Panc1 (cell line): ENCODE measurements at regions not wholly inside any gene's neighbourhood (a gene's known extent, or its start where the extent isn't known, plus 50 kb on each side); places are given as distances from the start of the nearest gene placed in this dataset.

ENCODE experiments used
- ATAC-seq: fragments of 200-7000 bp; cut with Tn5 transposase; 2 replicates; pipeline ENCODE4 v1.9.1; 2020; ENCODE audit warnings: mild to moderate bottlenecking, moderate library complexity
- BruUV-seq: library from RNA; stranded (reverse); fragments of 400-500 nt; replicated peaks from 2 replicates; lab custom pipeline; 2021; lab: Mats Ljungman, UMichigan
- CTCF ChIA-PET: fragments of 300-600 bp; sonication (Branson Sonifier 250); formaldehyde crosslinking; loops from one replicate; lab custom pipeline; 2022; ENCODE audit warnings: antibody characterized with exemption; lab: Charles Lee
- POLR2A ChIA-PET: fragments of 300-600 bp; sonication (Branson Sonifier 250); formaldehyde crosslinking; loops from one replicate; lab custom pipeline; 2022; ENCODE audit warnings: antibody characterized with exemption; lab: Charles Lee
- DNase-seq: peaks from one replicate; pipeline ENCODE4 v3.0.0-alpha.2; 2010; ENCODE audit warnings: low read depth, low spot score
- H3K27ac ChIP-seq: 2 replicates; pipeline ENCODE4 v1.5.1; 2011; ENCODE audit warnings: mild to moderate bottlenecking, low read length, inconsistent platforms
- H3K27me3 ChIP-seq: fragments of 200-500 bp; sonication (Bioruptor generic); 2 replicates; pipeline ENCODE4 v1.6.0; 2014; ENCODE audit warnings: low read length, inconsistent platforms; ENCODE audit not compliant: control insufficient read depth, insufficient read depth
- H3K36me3 ChIP-seq: fragments of 200-500 bp; sonication (Bioruptor generic); 2 replicates; pipeline ENCODE4 v1.5.1; 2014; ENCODE audit warnings: inconsistent platforms, mild to moderate bottlenecking, low read length, moderate library complexity; ENCODE audit not compliant: control insufficient read depth, insufficient read depth
- H3K4me1 ChIP-seq: 2 replicates; pipeline ENCODE4 v1.5.1; 2011; ENCODE audit warnings: inconsistent platforms, mild to moderate bottlenecking, low read length, moderate library complexity; ENCODE audit not compliant: control insufficient read depth, insufficient read depth
- H3K4me3 ChIP-seq, 2 experiments: 2 replicates each; pipeline ENCODE4 v1.5.1; 2011 to 2012; ENCODE audit warnings: low read depth in 2 of 2, low read length in 2 of 2, mild to moderate bottlenecking in 2 of 2, inconsistent platforms in 1 of 2, moderate library complexity in 1 of 2
- H3K9me3 ChIP-seq: fragments of 200-500 bp; sonication (Bioruptor generic); 2 replicates; pipeline ENCODE4 v1.5.1; 2014; ENCODE audit warnings: low read depth, mild to moderate bottlenecking, inconsistent platforms, low read length, moderate library complexity; ENCODE audit not compliant: control insufficient read depth, insufficient read depth
- POLR2AphosphoS5 ChIP-seq: IDR thresholded peaks from 2 replicates; pipeline ENCODE4 v1.6.1; 2012; ENCODE audit warnings: mild to moderate bottlenecking, low read depth, low read length, moderate library complexity
- REST ChIP-seq, 2 experiments: IDR thresholded peaks; 2 replicates each; pipeline ENCODE4 v1.6.1; 2011 to 2012; ENCODE audit warnings: low read depth in 2 of 2, control low read depth in 1 of 2, low read length in 1 of 2, mild to moderate bottlenecking in 1 of 2, moderate library complexity in 1 of 2; ENCODE audit not compliant: insufficient read depth in 1 of 2
- SIN3A ChIP-seq: IDR thresholded peaks from 2 replicates; pipeline ENCODE4 v1.6.1; 2012; ENCODE audit warnings: low read depth, mild to moderate bottlenecking, low read length, moderate library complexity, borderline replicate concordance; ENCODE audit not compliant: insufficient read depth
- TCF7L2 ChIP-seq: IDR thresholded peaks from 2 replicates; pipeline ENCODE4 v1.6.1; 2011; ENCODE audit warnings: mild to moderate bottlenecking, low read depth, low read length, inconsistent platforms
- in situ Hi-C: cut with HindIII; loops from 2 replicates; pipeline ENCODE4 v1.10.0; 2016; ENCODE audit warnings: low sequenced_read_pairs, low pct_unique_long_range_greater_than_20kb
- intact Hi-C: fragments of 100-400 bp; cut with micrococcal nuclease; formaldehyde crosslinking; loops from one replicate; pipeline ENCODE4 v1.10.0; 2022; ENCODE audit not compliant: unreplicated experiment
- TF ChIP-seq, protein P1 (sequence below): fragments of 450-650 bp; IDR thresholded peaks from 2 replicates; pipeline ENCODE4 v1.5.1; 2017; ENCODE audit warnings: mild to moderate bottlenecking

- Histone ChIP-seq H3K9me3 (no peaks in the 10 kb centered on the region), H3K27ac (no peak overlapping the region), H3K36me3 (no peaks in the 10 kb centered on the region), H3K4me3 (no peak overlapping the region), H3K4me1 (no peaks in the 10 kb centered on the region), H3K27me3 (no peaks in the 10 kb centered on the region)
- ATAC-seq = no peak
- intact Hi-C loops = no loop called here
- TF ChIP-seq REST (IDR thresholded peaks at IDR 0.05; ENCODE audit: insufficient read depth in 1 of 2, low read depth in 2 of 2, low read length in 1 of 2) (no peak), POLR2AphosphoS5 (no peak), SIN3A (no peak), TCF7L2 (no peak)
- TF ChIP-seq, protein P1, sequence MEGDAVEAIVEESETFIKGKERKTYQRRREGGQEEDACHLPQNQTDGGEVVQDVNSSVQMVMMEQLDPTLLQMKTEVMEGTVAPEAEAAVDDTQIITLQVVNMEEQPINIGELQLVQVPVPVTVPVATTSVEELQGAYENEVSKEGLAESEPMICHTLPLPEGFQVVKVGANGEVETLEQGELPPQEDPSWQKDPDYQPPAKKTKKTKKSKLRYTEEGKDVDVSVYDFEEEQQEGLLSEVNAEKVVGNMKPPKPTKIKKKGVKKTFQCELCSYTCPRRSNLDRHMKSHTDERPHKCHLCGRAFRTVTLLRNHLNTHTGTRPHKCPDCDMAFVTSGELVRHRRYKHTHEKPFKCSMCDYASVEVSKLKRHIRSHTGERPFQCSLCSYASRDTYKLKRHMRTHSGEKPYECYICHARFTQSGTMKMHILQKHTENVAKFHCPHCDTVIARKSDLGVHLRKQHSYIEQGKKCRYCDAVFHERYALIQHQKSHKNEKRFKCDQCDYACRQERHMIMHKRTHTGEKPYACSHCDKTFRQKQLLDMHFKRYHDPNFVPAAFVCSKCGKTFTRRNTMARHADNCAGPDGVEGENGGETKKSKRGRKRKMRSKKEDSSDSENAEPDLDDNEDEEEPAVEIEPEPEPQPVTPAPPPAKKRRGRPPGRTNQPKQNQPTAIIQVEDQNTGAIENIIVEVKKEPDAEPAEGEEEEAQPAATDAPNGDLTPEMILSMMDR = no peak
- in situ Hi-C loops = no loop called here
- BruUV-seq = no TSS peak
- ChIA-PET CTCF (no interaction called here), POLR2A (no interaction called here)
- DNase-seq = no peak
Observed at GRCh38 chr5:130555429-130555828, 609.6 kb downstream of the HINT1 start.

GRCh38 chr5:130550562-130550928 is 614.5 kb downstream of the HINT1 start:
- no peaks in the 10 kb centered on the region for H3K9me3 ChIP-seq
- in situ Hi-C loops (no loop called here), intact Hi-C loops (no loop called here)
- H3K27me3 ChIP-seq = no peaks in the 10 kb centered on the region
- no TSS peak for BruUV-seq
- H3K4me3 ChIP-seq = no peak overlapping the region
- no peaks in the 10 kb centered on the region for H3K36me3 ChIP-seq
- no peak for ATAC-seq
- H3K27ac ChIP-seq = no peak overlapping the region
- ChIA-PET CTCF (no interaction called here), POLR2A (no interaction called here)
- DNase-seq = no peak
- TF ChIP-seq REST (IDR thresholded peaks at IDR 0.05; ENCODE audit: insufficient read depth in 1 of 2, low read depth in 2 of 2, low read length in 1 of 2) (no peak), SIN3A (no peak), POLR2AphosphoS5 (no peak), TCF7L2 (no peak)
- TF ChIP-seq, protein P1 = no peak
- H3K4me1 ChIP-seq = no peaks in the 10 kb centered on the region
